GM06990 (cell line): ENCODE measurements at regions not wholly inside any gene's neighbourhood (a gene's known extent, or its start where the extent isn't known, plus 50 kb on each side); places are given as distances from the start of the nearest gene placed in this dataset.

Experiments
- DNase-seq: peaks from one replicate; pipeline ENCODE4 v3.0.0-alpha.2; 2011; ENCODE audit not compliant: insufficient read length; ENCODE audit errors: extremely low read depth
- H3K27me3 ChIP-seq: replicated peaks from 2 replicates; pipeline ENCODE4 v1.6.0; 2011; ENCODE audit warnings: low read length; ENCODE audit not compliant: control insufficient read depth, insufficient read depth
- H3K36me3 ChIP-seq: 2 replicates; pipeline ENCODE4 v1.5.1; 2011; ENCODE audit warnings: low read length; ENCODE audit not compliant: control insufficient read depth, insufficient read depth
- H3K4me3 ChIP-seq: replicated peaks from 2 replicates; pipeline ENCODE4 v1.5.1; 2011; ENCODE audit warnings: low read depth, mild to moderate bottlenecking, control low read depth, low read length
- TF ChIP-seq, protein P1 (sequence below): IDR thresholded peaks from 2 replicates; pipeline ENCODE4 v1.5.1; 2011; ENCODE audit warnings: low read length, control low read depth, mild to moderate bottlenecking, inconsistent platforms; ENCODE audit not compliant: insufficient read depth, poor library complexity, severe bottlenecking

DNA sequence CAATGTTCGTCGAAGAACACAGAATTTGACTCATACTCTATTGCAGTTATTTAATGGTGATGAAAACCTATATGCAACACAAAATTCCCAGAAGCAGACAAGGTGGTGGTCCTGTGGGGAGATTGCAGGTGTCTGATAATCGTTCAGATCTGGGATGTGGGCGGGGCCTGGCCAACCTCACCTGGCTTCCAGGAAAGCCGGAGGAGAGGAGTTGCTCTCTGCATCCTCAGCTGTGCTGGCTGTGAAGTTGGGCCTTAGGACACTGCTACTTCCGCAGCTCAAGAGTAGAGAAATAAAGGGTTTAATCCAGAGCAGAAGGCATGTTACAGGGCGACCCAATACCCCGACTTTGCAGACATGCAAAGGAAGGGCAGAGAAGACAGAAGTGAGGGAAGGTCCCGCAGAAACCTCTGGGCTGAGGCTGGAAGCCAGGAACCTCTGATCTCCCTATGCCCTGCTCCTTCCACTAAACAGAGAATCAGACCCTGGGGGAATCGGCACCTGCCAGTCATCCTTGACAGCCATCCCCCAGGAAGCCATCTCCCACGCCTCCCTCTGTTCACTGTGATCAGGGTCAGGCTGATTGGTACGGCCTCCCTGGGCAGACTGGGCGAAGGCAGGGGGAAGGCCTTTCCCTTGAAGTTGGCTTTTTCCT lies 590.3 kb downstream of the AJAP1 start:
- DNase-seq, result no peak
- no peaks in the 10 kb centered on the region for H3K27me3 ChIP-seq
- TF ChIP-seq, protein P1, sequence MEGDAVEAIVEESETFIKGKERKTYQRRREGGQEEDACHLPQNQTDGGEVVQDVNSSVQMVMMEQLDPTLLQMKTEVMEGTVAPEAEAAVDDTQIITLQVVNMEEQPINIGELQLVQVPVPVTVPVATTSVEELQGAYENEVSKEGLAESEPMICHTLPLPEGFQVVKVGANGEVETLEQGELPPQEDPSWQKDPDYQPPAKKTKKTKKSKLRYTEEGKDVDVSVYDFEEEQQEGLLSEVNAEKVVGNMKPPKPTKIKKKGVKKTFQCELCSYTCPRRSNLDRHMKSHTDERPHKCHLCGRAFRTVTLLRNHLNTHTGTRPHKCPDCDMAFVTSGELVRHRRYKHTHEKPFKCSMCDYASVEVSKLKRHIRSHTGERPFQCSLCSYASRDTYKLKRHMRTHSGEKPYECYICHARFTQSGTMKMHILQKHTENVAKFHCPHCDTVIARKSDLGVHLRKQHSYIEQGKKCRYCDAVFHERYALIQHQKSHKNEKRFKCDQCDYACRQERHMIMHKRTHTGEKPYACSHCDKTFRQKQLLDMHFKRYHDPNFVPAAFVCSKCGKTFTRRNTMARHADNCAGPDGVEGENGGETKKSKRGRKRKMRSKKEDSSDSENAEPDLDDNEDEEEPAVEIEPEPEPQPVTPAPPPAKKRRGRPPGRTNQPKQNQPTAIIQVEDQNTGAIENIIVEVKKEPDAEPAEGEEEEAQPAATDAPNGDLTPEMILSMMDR, result no peak
- no peaks in the 10 kb centered on the region for H3K36me3 ChIP-seq
- no peak overlapping the region for H3K4me3 ChIP-seq

DNA sequence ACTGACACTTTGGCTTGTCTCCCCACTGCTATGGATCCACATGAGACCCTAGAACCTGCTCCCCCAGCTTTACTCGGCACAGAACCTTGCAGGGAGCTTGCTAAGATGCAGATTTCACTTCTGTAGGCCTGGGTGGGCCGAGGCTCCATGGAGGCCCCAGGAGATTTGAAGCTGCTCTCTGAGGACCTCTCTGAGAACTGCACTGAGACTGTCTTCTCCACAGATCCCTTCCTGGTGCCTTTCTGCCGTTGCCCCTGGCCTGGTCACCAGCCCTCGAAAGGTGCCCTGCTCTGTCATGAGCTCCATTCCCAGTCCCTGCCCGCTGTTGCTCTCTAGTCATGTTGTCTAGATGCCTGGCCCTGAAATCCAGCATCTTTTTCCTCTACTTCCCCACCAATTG lies 588.4 kb downstream of the AJAP1 start:
- TF ChIP-seq, protein P1, result no peak
- Histone ChIP-seq H3K27me3 (no peaks in the 10 kb centered on the region), H3K36me3 (no peaks in the 10 kb centered on the region), H3K4me3 (no peak overlapping the region)
- DNase-seq, result no peak

DNA sequence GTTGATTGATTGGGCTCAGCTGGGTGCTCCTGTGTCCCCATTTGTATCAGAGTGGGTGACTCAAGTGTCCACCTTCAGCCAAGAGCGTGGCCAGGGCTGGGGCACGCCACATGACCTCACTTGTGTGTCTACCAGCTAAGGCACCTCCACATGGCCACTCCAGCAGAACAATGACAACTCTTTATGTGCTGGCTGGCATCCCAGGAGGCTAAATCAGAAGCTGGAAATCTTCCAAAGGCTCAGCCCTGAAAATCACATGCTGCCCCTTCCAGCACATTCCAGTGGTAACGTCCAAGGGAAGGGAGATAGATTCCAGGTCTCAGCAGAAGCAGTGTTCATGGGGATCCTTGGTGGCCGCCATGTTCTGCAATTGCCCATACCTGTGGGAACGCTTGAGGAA lies 585.5 kb downstream of the AJAP1 start:
- no peak for DNase-seq

DNA sequence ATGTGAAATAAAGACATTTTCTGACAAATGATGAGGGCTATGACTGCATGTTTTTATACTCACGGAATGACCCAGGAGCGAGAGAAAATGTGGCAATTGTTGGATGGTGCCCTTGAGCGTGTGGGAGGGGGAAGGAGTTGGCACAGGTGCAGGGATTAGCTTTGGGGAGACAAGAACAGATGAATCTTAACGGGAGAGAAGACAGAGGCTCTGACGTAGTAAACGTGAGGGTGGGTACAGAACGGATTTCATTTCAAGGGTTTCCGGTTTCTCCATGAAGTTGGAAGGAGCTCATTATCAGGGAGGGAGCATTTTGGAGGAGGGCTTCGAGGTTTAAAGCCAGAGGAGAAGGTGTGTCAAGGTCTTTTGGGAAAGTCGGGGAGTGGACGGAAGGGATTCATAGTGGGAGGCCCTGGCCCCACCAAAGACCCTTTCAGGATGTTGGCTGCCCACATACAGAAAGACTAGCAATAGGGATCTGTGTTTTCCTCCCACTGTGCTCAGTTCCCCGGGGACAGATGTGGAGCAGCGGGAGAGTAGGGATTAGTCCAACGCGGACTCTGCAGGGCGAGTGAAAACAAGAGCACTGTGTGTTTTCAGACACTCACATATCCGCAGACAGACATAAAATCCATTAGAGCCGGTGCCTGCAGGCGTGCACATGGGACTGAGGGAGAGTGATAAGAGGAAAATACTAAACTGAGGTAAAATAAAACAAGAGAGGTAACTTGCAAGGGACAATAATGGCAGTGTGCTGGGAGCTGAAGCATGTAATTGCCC lies 584.1 kb downstream of the AJAP1 start:
- TF ChIP-seq, protein P1, result no peak
- Histone ChIP-seq H3K36me3 (no peaks in the 10 kb centered on the region), H3K4me3 (no peak overlapping the region), H3K27me3 (no peaks in the 10 kb centered on the region)
- DNase-seq, result no peak

More for the DNA sequence above, 585.5 kb downstream of the AJAP1 start:
- Histone ChIP-seq H3K36me3 (no peaks in the 10 kb centered on the region), H3K27me3 (no peaks in the 10 kb centered on the region), H3K4me3 (no peak overlapping the region)
- TF ChIP-seq, protein P1, result no peak

DNA sequence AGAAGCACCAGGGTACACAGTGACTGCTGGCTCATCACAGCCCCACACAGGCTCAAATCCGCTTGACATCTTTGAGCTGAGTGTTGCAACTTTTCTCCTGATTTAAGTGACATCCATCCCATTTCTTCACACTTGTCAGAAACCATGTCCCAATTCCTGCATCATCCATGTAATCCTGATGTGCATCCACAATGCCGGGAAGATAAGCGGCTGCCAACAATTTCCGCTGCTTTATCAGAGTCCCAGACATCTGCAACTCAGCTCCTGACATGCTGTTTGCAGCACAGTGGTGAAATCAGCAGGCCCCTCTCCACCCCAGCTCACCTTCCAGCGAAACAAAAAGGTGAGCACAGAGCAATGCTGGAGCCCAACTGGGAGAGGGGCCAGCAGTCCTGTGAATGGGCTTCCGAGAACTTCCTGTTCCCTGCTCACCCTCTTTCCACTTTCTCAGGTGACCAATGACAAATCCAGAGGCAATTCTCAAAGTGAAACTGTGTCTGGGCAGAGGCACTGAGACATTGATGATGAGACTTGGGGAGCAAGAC lies 581.0 kb downstream of the AJAP1 start:
- TF ChIP-seq, protein P1, result no peak
- H3K27me3 ChIP-seq, result no peaks in the 10 kb centered on the region
- no peak for DNase-seq
- no peak overlapping the region for H3K4me3 ChIP-seq
- no peaks in the 10 kb centered on the region for H3K36me3 ChIP-seq
